Transverse colon (tissue), 4 donors: ENCODE measurements at regions not wholly inside any gene's neighbourhood (a gene's known extent, or its start where the extent isn't known, plus 50 kb on each side); places are given as distances from the start of the nearest gene placed in this dataset.

Experiments used
- DNase-seq: peaks from one replicate; pipeline ENCODE4 v3.0.0-alpha.2; 2019
- H3K27ac ChIP-seq, 4 donors: fragments of 200-600 bp; sonication (generic); 2 replicates each; pipeline ENCODE4 v1.5.1; 2016 to 2018; ENCODE audit warnings: inconsistent platforms in 4 of 4
- H3K27me3 ChIP-seq: fragments of 200-600 bp; sonication (generic); 2 replicates; pipeline ENCODE4 v1.5.1; 2017; ENCODE audit warnings: inconsistent platforms
- H3K36me3 ChIP-seq, 4 donors: fragments of 200-600 bp; sonication (generic); 2 replicates each; pipeline ENCODE4 v1.5.1; 2017 to 2019; ENCODE audit warnings: inconsistent platforms in 4 of 4
- H3K4me1 ChIP-seq, 4 donors: fragments of 200-600 bp; sonication (generic); 2 replicates each; pipeline ENCODE4 v1.5.1; 2017 to 2020; ENCODE audit warnings: inconsistent platforms in 4 of 4
- H3K4me3 ChIP-seq, 4 donors: fragments of 200-600 bp; sonication (generic); 1 replicate in 1 of 4; 2 replicates in 3 of 4; pipeline versions ENCODE4 v1.5.1 to v1.6.1; 2017 to 2019; ENCODE audit warnings: inconsistent platforms in 4 of 4
- H3K9me3 ChIP-seq, 2 donors: fragments of 200-600 bp; sonication (generic); 2 replicates each; pipeline ENCODE4 v1.5.1; 2017 to 2019; ENCODE audit warnings: inconsistent platforms in 2 of 2
- CTCF ChIP-seq, 5 experiments: fragments of 200-600 bp in 3 of 5; fragments of 450-650 bp in 2 of 5; sonication (generic) in 3 of 5; IDR thresholded peaks; 1 replicate in 2 of 5; 2 replicates in 3 of 5; pipeline ENCODE4 v1.5.1; 2016 to 2017; ENCODE audit warnings: antibody characterized with exemption in 5 of 5, inconsistent platforms in 3 of 5, mild to moderate bottlenecking in 2 of 5, moderate library complexity in 1 of 5
- EP300 ChIP-seq: sonication (generic); formaldehyde crosslinking; IDR thresholded peaks from one replicate; pipeline ENCODE4 v1.6.1; 2017; ENCODE audit warnings: antibody characterized with exemption, low read depth
- POLR2A ChIP-seq: fragments of 450-650 bp; IDR thresholded peaks from one replicate; pipeline ENCODE4 v1.6.1; 2016; ENCODE audit warnings: antibody characterized with exemption, mild to moderate bottlenecking, moderate library complexity
- POLR2AphosphoS5 ChIP-seq, 3 donors: sonication (generic); formaldehyde crosslinking; IDR thresholded peaks; one replicate each; pipeline ENCODE4 v1.6.1; 2016; ENCODE audit warnings: antibody characterized with exemption in 3 of 3
- WGBS, 2 donors: methylation state at CpG; one replicate each; pipeline ENCODE4 v1.1.5; 2018; ENCODE audit warnings: low coverage in 1 of 2; 5-methylcytosine and 5-hydroxymethylcytosine counted together
- in situ Hi-C, 4 donors: fragments of 200-750 bp; cut with MboI; loops; one replicate each; pipeline versions ENCODE4 v1.15.0 to v1.15.1; 2017; ENCODE audit warnings: low sequenced_read_pairs in 3 of 4, low pct_ligation_motif_present in 1 of 4, low pct_unique_long_range_greater_than_20kb in 1 of 4
- intact Hi-C: fragments of 100-400 bp; cut with DNase I; formaldehyde crosslinking; loops from one replicate; pipeline ENCODE4 v1.15.1; 2023; ENCODE audit warnings: low total_unique reads

DNA sequence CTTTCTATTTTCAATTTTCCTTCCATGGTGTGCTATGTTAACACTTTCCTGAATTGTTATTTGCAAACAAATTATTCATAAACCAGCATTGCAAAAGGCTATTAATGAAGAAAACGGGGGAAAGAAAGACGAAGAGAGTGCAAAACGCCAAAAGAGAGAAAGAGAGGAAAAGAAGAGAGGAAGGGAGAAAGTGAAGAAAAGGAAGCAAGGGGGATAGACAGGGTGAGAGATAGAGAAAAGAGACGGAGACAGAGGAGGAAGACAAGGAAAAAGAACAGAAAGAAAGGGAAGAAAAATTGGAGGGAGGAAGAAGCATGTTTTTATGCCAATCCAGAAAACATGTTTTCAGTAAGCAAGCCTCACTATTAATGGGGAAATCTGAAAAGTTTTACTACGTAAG is 310.6 kb downstream of the TFEC start:
- 74 to 84% methylated on average over 5 of the region's 5 CpGs for WGBS, 2 donors
- Histone ChIP-seq H3K36me3 (no peaks in the 10 kb centered on the region), H3K9me3 (no peaks in the 10 kb centered on the region), H3K4me3 (no peak overlapping the region), H3K27ac (no peak overlapping the region), H3K27me3 (no peaks in the 10 kb centered on the region), H3K4me1 (peaks cover 0 to 20% (median 3%) of the 10 kb centered on the region in 4 donors)
- TF ChIP-seq POLR2A (no peak), POLR2AphosphoS5 (IDR thresholded peaks at IDR 0.05) (no peak), CTCF (IDR thresholded peaks at IDR 0.05) (no peak), EP300 (no peak)
- in situ Hi-C loops (loop anchor here in 1 of 4 donors (25.0 kb wide), 1 partner anchor 858 kb away; no protein-coding TSS in a partner anchor), intact Hi-C loops (no loop called here)
- no peak for DNase-seq

DNA sequence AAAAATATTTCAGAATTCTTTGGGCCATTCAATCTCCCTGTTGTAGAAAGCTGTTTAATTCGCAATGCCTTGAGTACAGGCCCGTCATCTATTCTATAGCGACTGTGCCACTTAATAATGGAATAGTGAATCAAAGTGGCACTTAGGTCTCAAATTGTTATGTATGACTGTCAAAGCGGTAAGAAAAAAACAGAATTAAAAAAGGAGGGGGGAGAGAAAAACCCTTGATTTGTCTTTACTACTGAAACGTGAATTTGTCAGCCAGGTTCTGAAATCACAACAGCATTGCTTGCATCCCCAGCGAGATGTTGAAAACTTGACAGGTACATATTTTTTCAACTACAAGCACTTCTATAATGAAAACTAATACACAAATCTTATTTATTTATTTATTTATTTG is 320.9 kb downstream of the TFEC start:
- H3K27ac ChIP-seq = no peak overlapping the region
- H3K4me1 ChIP-seq = no peaks in the 10 kb centered on the region
- no peaks in the 10 kb centered on the region for H3K36me3 ChIP-seq
- 96 to 98% methylated on average over 6 of the region's 6 CpGs for WGBS, 2 donors
- DNase-seq = no peak
- H3K4me3 ChIP-seq = no peak overlapping the region
- intact Hi-C loops (no loop called here), in situ Hi-C loops (loop anchor here in 1 of 4 donors (25.0 kb wide), 1 partner anchor 847 kb away; no protein-coding TSS in a partner anchor)
- H3K27me3 ChIP-seq = no peaks in the 10 kb centered on the region
- H3K9me3 ChIP-seq = no peaks in the 10 kb centered on the region
- TF ChIP-seq POLR2A (no peak), POLR2AphosphoS5 (IDR thresholded peaks at IDR 0.05) (no peak), CTCF (IDR thresholded peaks at IDR 0.05) (no peak), EP300 (no peak)

- Histone ChIP-seq H3K36me3 (no peaks in the 10 kb centered on the region), H3K9me3 (no peaks in the 10 kb centered on the region), H3K27me3 (no peaks in the 10 kb centered on the region), H3K4me1 (peaks cover 0 to 4% (median 0%) of the 10 kb centered on the region in 4 donors), H3K27ac (no peak overlapping the region), H3K4me3 (no peak overlapping the region)
- no peak for DNase-seq
- in situ Hi-C loops = loop anchor here in 1 of 4 donors (25.0 kb wide), 1 partner anchor 846 kb away; no protein-coding TSS in a partner anchor
- intact Hi-C loops = no loop called here
- 90 to 93% methylated on average over 4 of the region's 4 CpGs for WGBS, 2 donors
- TF ChIP-seq POLR2A (no peak), CTCF (IDR thresholded peaks at IDR 0.05) (no peak), POLR2AphosphoS5 (IDR thresholded peaks at IDR 0.05) (no peak), EP300 (no peak)
Measured at GRCh38 chr7:115708013-115708341, 322.6 kb downstream of the TFEC start.

- H3K4me1 ChIP-seq = peaks cover 0 to 4% (median 0%) of the 10 kb centered on the region in 4 donors
- no peak overlapping the region for H3K4me3 ChIP-seq
- intact Hi-C loops (no loop called here), in situ Hi-C loops (loop anchor here in 1 of 4 donors (25.0 kb wide), 1 partner anchor 845 kb away; no protein-coding TSS in a partner anchor)
- H3K36me3 ChIP-seq = no peaks in the 10 kb centered on the region
- peak; percentile 14 for DNase-seq
- no peaks in the 10 kb centered on the region for H3K9me3 ChIP-seq
- WGBS, 2 donors = 69 to 72% methylated on average over 11 to 12 of the region's 12 CpGs
- no peak overlapping the region for H3K27ac ChIP-seq
- TF ChIP-seq CTCF (IDR thresholded peaks at IDR 0.05) (peak in 4 of 5 experiments; percentile 19 to 38 (median 33)), EP300 (no peak)
- no peaks in the 10 kb centered on the region for H3K27me3 ChIP-seq
Measured at GRCh38 chr7:115707258-115708012, 323.1 kb downstream of the TFEC start.
